H1 (cell line): ENCODE measurements at regions not wholly inside any gene's neighbourhood (a gene's known extent, or its start where the extent isn't known, plus 50 kb on each side); places are given as distances from the start of the nearest gene placed in this dataset.

Experiments
- CTCF ChIA-PET: fragments of 300-600 bp; sonication (Branson Sonifier 250); formaldehyde crosslinking; loops from one replicate; lab custom pipeline; 2021; ENCODE audit not compliant: partially characterized antibody; lab: Charles Lee
- POLR2A ChIA-PET: fragments of 300-600 bp; sonication (Branson Sonifier 250); formaldehyde crosslinking; loops from one replicate; lab custom pipeline; 2021; ENCODE audit warnings: inconsistent platforms; ENCODE audit not compliant: partially characterized antibody; lab: Charles Lee
- DNase-seq, 2 experiments: peaks; one replicate each; pipeline versions ENCODE4 v3.0.0 to v3.0.0-alpha.2; 2010 to 2022; ENCODE audit warnings: low spot score in 2 of 2, low read depth in 1 of 2, mixed read lengths in 1 of 2
- FAIRE-seq: peaks from 2 replicates; lab custom pipeline; 2011; peaks lifted over from hg19 to GRCh38; lab: Jason Lieb, UNC
- H2AFZ ChIP-seq: 2 replicates; pipeline ENCODE4 v1.8.1; 2012; ENCODE audit warnings: low read length, inconsistent platforms
- H2AK5ac ChIP-seq: 2 replicates; pipeline ENCODE4 v1.6.1; 2013; ENCODE audit warnings: low read depth, low read length
- H2BK120ac ChIP-seq: replicated peaks from 2 replicates; pipeline ENCODE3; 2013; ENCODE audit warnings: low read depth, low read length, inconsistent platforms
- H2BK12ac ChIP-seq: 2 replicates; pipeline ENCODE4 v1.6.1; 2013; ENCODE audit warnings: low read depth, low read length
- H2BK15ac ChIP-seq: 2 replicates; pipeline ENCODE4 v1.6.1; 2013; ENCODE audit warnings: low read length
- H2BK20ac ChIP-seq: 2 replicates; pipeline ENCODE4 v1.6.1; 2013; ENCODE audit warnings: low read length
- H2BK5ac ChIP-seq: 2 replicates; pipeline ENCODE4 v1.6.1; 2013; ENCODE audit warnings: low read depth, low read length
- H3K14ac ChIP-seq: 2 replicates; pipeline ENCODE4 v1.6.1; 2013; ENCODE audit warnings: inconsistent platforms; ENCODE audit not compliant: insufficient read length
- H3K18ac ChIP-seq: 2 replicates; pipeline ENCODE4 v1.6.1; 2013; ENCODE audit warnings: low read length; ENCODE audit errors: extremely low read depth
- H3K23ac ChIP-seq: 2 replicates; pipeline ENCODE4 v1.6.1; 2013; ENCODE audit warnings: inconsistent platforms; ENCODE audit not compliant: insufficient read length
- H3K23me2 ChIP-seq: 2 replicates; pipeline ENCODE4 v1.6.1; 2013; ENCODE audit warnings: low read depth, low read length
- H3K27ac ChIP-seq: 2 replicates; pipeline ENCODE4 v1.6.1; 2011; ENCODE audit warnings: low read depth, low read length, inconsistent platforms
- H3K27me3 ChIP-seq, 4 experiments: replicated peaks in 1 of 4; 1 replicate in 1 of 4; 2 replicates in 3 of 4; pipeline versions ENCODE4 v1.6.1 to v1.8.1; 2011 to 2013; ENCODE audit warnings: low read length in 3 of 4, mild to moderate bottlenecking in 3 of 4, inconsistent platforms in 2 of 4, mixed read lengths in 2 of 4, moderate library complexity in 1 of 4; ENCODE audit not compliant: control insufficient read depth in 3 of 4, insufficient read depth in 3 of 4; ENCODE audit errors: extremely low read depth in 1 of 4
- H3K36me3 ChIP-seq, 4 experiments: 2 replicates each; pipeline versions ENCODE4 v1.6.1 to v1.8.1; 2011 to 2013; ENCODE audit warnings: mild to moderate bottlenecking in 4 of 4, low read length in 3 of 4, moderate library complexity in 2 of 4, control low read depth in 1 of 4, inconsistent platforms in 1 of 4; ENCODE audit not compliant: insufficient read depth in 4 of 4, control insufficient read depth in 2 of 4
- H3K4ac ChIP-seq: replicated peaks from 2 replicates; pipeline ENCODE3; 2013; ENCODE audit warnings: low read length, low read depth, mixed read lengths, inconsistent platforms; ENCODE audit not compliant: insufficient read length
- H3K4me1 ChIP-seq, 4 experiments: replicated peaks in 1 of 4; 1 replicate in 1 of 4; 2 replicates in 3 of 4; pipeline versions ENCODE4 v1.6.1 to v1.8.1; 2011 to 2013; ENCODE audit warnings: low read length in 3 of 4, inconsistent platforms in 2 of 4, mixed read lengths in 1 of 4; ENCODE audit not compliant: insufficient read depth in 4 of 4, control insufficient read depth in 3 of 4
- H3K4me2 ChIP-seq, 2 experiments: 2 replicates each; pipeline versions ENCODE4 v1.6.1 to v1.8.1; 2011 to 2013; ENCODE audit warnings: low read depth in 2 of 2, low read length in 2 of 2, control low read depth in 1 of 2, inconsistent platforms in 1 of 2, mild to moderate bottlenecking in 1 of 2; ENCODE audit not compliant: insufficient read depth in 1 of 2
- H3K4me3 ChIP-seq, 4 experiments: fragments of 200-600, 300-600 bp in 1 of 4; sonication (generic), shearing (Covaris generic), sonication (Bioruptor Twin) in 1 of 4; 2 replicates each; pipeline versions ENCODE4 v1.5.1 to v1.8.1; 2011 to 2016; ENCODE audit warnings: low read length in 4 of 4, low read depth in 3 of 4, control low read depth in 2 of 4, inconsistent platforms in 2 of 4, mild to moderate bottlenecking in 2 of 4, mixed read lengths in 1 of 4, moderate library complexity in 1 of 4; ENCODE audit not compliant: insufficient read depth in 2 of 4; ENCODE audit errors: extremely low read depth in 1 of 4
- H3K56ac ChIP-seq: replicated peaks from 2 replicates; pipeline ENCODE3; 2013; ENCODE audit warnings: low read depth, mild to moderate bottlenecking, mixed read lengths, low read length, inconsistent platforms; ENCODE audit not compliant: insufficient read length
- H3K79me1 ChIP-seq: 2 replicates; pipeline ENCODE4 v1.6.1; 2013; ENCODE audit warnings: low read depth, low read length, control low read depth
- H3K79me2 ChIP-seq, 2 experiments: 2 replicates each; pipeline versions ENCODE4 v1.6.1 to v1.8.1; 2012 to 2013; ENCODE audit warnings: low read length in 2 of 2, mild to moderate bottlenecking in 2 of 2, inconsistent platforms in 1 of 2; ENCODE audit not compliant: insufficient read depth in 2 of 2, control insufficient read depth in 1 of 2
- H3K9ac ChIP-seq, 4 experiments: replicated peaks in 1 of 4; 1 replicate in 1 of 4; 2 replicates in 3 of 4; pipeline versions ENCODE4 v1.6.1 to v1.8.1; 2011 to 2013; ENCODE audit warnings: low read depth in 3 of 4, low read length in 3 of 4, control low read depth in 2 of 4, mild to moderate bottlenecking in 2 of 4, moderate library complexity in 2 of 4, inconsistent platforms in 1 of 4; ENCODE audit errors: extremely low read depth in 1 of 4
- H3K9me3 ChIP-seq, 2 experiments: 2 replicates each; pipeline versions ENCODE4 v1.6.1 to v1.8.1; 2012 to 2013; ENCODE audit warnings: mild to moderate bottlenecking in 2 of 2, moderate library complexity in 2 of 2, control low read depth in 1 of 2, inconsistent platforms in 1 of 2, low read depth in 1 of 2, low read length in 1 of 2, mixed read lengths in 1 of 2; ENCODE audit not compliant: insufficient read depth in 2 of 2
- H4K20me1 ChIP-seq, 2 experiments: replicated peaks in 1 of 2; 2 replicates each; pipeline versions ENCODE3 to v1.8.1; 2011 to 2013; ENCODE audit warnings: inconsistent platforms in 2 of 2, low read length in 2 of 2, mild to moderate bottlenecking in 1 of 2; ENCODE audit not compliant: insufficient read depth in 2 of 2, control insufficient read depth in 1 of 2
- H4K5ac ChIP-seq: 2 replicates; pipeline ENCODE4 v1.6.1; 2013; ENCODE audit warnings: low read length, low read depth, mixed read lengths, inconsistent platforms; ENCODE audit not compliant: insufficient read length
- H4K8ac ChIP-seq: 2 replicates; pipeline ENCODE4 v1.8.0; 2013; ENCODE audit warnings: mild to moderate bottlenecking, moderate library complexity, low read length, inconsistent platforms; ENCODE audit not compliant: insufficient read depth; ENCODE audit errors: extremely low read depth
- H4K91ac ChIP-seq: replicated peaks from 2 replicates; pipeline ENCODE3; 2013; ENCODE audit warnings: low read length, mixed read lengths, inconsistent platforms; ENCODE audit not compliant: insufficient read length
- BACH1 ChIP-seq: IDR thresholded peaks from 2 replicates; pipeline ENCODE4 v1.6.1; 2012; ENCODE audit warnings: low read length, improper control_type of control experiment
- CBX5 ChIP-seq: fragments of 300-800, 300-1000 bp; sonication (generic); IDR thresholded peaks from 2 replicates; pipeline ENCODE4 v1.7.1; 2016; ENCODE audit warnings: antibody characterized with exemption, low read length, low read depth
- CHD1 ChIP-seq: IDR thresholded peaks from 2 replicates; pipeline ENCODE4 v1.6.1; 2012; ENCODE audit warnings: low read depth, low read length, improper control_type of control experiment
- CTBP2 ChIP-seq: IDR thresholded peaks from 2 replicates; pipeline ENCODE4 v1.7.0; 2011; ENCODE audit warnings: borderline replicate concordance, mild to moderate bottlenecking, moderate library complexity, mixed read lengths, low read length; ENCODE audit not compliant: insufficient read depth, insufficient read length
- EP300 ChIP-seq, 2 experiments: IDR thresholded peaks; 1 replicate in 1 of 2; 2 replicates in 1 of 2; pipeline ENCODE4 v1.6.1; 2011 to 2012; ENCODE audit warnings: low read depth in 2 of 2, low read length in 2 of 2, mild to moderate bottlenecking in 2 of 2, borderline replicate concordance in 1 of 2, inconsistent platforms in 1 of 2, moderate library complexity in 1 of 2
- GABPA ChIP-seq: IDR thresholded peaks from 2 replicates; pipeline ENCODE4 v1.6.1; 2011; ENCODE audit warnings: mild to moderate bottlenecking, low read length, moderate library complexity, borderline replicate concordance; ENCODE audit not compliant: insufficient read depth
- KDM1A ChIP-seq: fragments of 200-600, 300-600 bp; sonication (generic); IDR thresholded peaks from 2 replicates; pipeline ENCODE4 v1.7.1; 2016; ENCODE audit warnings: mild to moderate bottlenecking, low read length, borderline replicate concordance
- KDM4A ChIP-seq: IDR thresholded peaks from one replicate; pipeline ENCODE4 v1.7.1; 2012; ENCODE audit warnings: low read depth, mild to moderate bottlenecking, moderate library complexity, low read length, inconsistent platforms; ENCODE audit not compliant: severe bottlenecking
- NRF1 ChIP-seq: IDR thresholded peaks from 2 replicates; pipeline ENCODE4 v1.6.1; 2011; ENCODE audit warnings: mild to moderate bottlenecking, low read depth, low read length, improper control_type of control experiment
- PHF8 ChIP-seq: fragments of 200-600 bp; sonication (generic); conservative IDR thresholded peaks from 2 replicates; pipeline ENCODE4 v1.7.1; 2012; ENCODE audit warnings: low read depth, mild to moderate bottlenecking, inconsistent platforms, low read length, moderate library complexity
- RXRA ChIP-seq: IDR thresholded peaks from 2 replicates; pipeline ENCODE4 v1.6.1; 2011; ENCODE audit warnings: low read depth, mild to moderate bottlenecking, low read length, moderate library complexity; ENCODE audit not compliant: insufficient read depth
- TBP ChIP-seq: IDR thresholded peaks from 2 replicates; pipeline ENCODE4 v1.6.1; 2011; ENCODE audit warnings: low read depth, low read length, improper control_type of control experiment
- ZNF274 ChIP-seq: IDR thresholded peaks from 2 replicates; pipeline ENCODE4 v1.7.0; 2012; ENCODE audit warnings: low read length, borderline replicate concordance; ENCODE audit errors: extremely low read depth
- WGBS, 2 experiments: shearing (Covaris generic) in 1 of 2; methylation state at CpG; one replicate each; pipeline versions ENCODE4 v1.1.6 to v1.1.7; 2013 to 2015; ENCODE audit warnings: low lambda C conversion rate in 2 of 2, mixed read lengths in 2 of 2, inconsistent platforms in 1 of 2, low coverage in 1 of 2, missing lambda C conversion rate in 1 of 2; ENCODE audit not compliant: insufficient replicate concordance in 2 of 2, insufficient coverage in 1 of 2, insufficient read length in 1 of 2; ENCODE audit errors: extremely low coverage in 1 of 2, missing lambda C conversion rate in 1 of 2; 5-methylcytosine and 5-hydroxymethylcytosine counted together
- TF ChIP-seq, protein P1 (sequence below): IDR thresholded peaks from 2 replicates; pipeline ENCODE4 v1.6.1; 2011; ENCODE audit warnings: low read length, improper control_type of control experiment

DNA sequence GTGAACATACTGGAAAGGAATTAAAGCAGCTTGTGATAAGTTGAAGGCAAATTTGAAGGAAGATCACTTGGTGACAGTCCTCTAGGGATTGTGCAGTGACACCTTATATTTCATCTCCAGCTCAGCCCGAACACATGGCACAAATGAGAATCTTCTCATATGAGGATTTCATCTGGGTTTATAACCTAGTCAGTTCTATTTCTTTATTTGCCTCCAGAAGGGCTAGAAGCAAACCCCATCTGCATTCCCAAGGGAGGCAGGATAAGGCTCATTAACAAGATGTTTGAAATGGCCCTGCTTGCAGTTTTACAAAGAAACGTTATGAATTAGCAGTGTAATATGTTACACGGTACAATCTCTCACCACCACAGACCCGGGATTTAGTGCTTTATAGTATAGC, 90.7 kb upstream of the KRR1 start:
- Histone ChIP-seq H3K79me2 (no peaks in the 10 kb centered on the region), H3K4ac (no peak overlapping the region), H3K4me1 (no peaks in the 10 kb centered on the region), H3K14ac (no peak overlapping the region), H4K8ac (no peak overlapping the region), H3K18ac (no peak overlapping the region), H3K9ac (no peak overlapping the region), H3K4me3 (no peak overlapping the region), H3K36me3 (no peaks in the 10 kb centered on the region), H2AK5ac (no peak overlapping the region), H3K9me3 (no peaks in the 10 kb centered on the region), H2BK15ac (no peak overlapping the region), H3K4me2 (no peak overlapping the region), H3K79me1 (no peaks in the 10 kb centered on the region), H3K27ac (no peak overlapping the region), H2BK12ac (no peak overlapping the region), H4K20me1 (no peaks in the 10 kb centered on the region), H4K5ac (no peak overlapping the region), H2BK20ac (no peak overlapping the region), H2BK120ac (no peak overlapping the region), H3K56ac (no peak overlapping the region), H3K23ac (no peak overlapping the region), H4K91ac (no peak overlapping the region), H2AFZ (no peak overlapping the region), H3K23me2 (no peaks in the 10 kb centered on the region), H3K27me3 (no peaks in the 10 kb centered on the region), H2BK5ac (no peak overlapping the region)
- POLR2A ChIA-PET, result no interaction called here
- CTCF ChIA-PET, result interaction anchor here (0.9 to 3.2 kb wide), 4 partner anchors 10 to 116 kb away, joined by 3 to 12 read pairs (median 6); no protein-coding TSS in a partner anchor
- DNase-seq (no peak), FAIRE-seq (no peak)
- 81% methylated on average over 4 of the region's 4 CpGs; no CpG with 5 or more reads in 1 of the 2 experiments for WGBS, 2 experiments
- TF ChIP-seq GABPA (no peak), TBP (no peak), BACH1 (no peak), PHF8 (no peak), RXRA (no peak), CHD1 (no peak), CTBP2 (no peak), NRF1 (no peak), CBX5 (no peak), KDM4A (no peak), EP300 (IDR thresholded peaks at IDR 0.05; ENCODE audit: borderline replicate concordance in 1 of 2, low read depth in 2 of 2, low read length in 2 of 2) (no peak), KDM1A (no peak), ZNF274 (no peak)
- TF ChIP-seq, protein P1, sequence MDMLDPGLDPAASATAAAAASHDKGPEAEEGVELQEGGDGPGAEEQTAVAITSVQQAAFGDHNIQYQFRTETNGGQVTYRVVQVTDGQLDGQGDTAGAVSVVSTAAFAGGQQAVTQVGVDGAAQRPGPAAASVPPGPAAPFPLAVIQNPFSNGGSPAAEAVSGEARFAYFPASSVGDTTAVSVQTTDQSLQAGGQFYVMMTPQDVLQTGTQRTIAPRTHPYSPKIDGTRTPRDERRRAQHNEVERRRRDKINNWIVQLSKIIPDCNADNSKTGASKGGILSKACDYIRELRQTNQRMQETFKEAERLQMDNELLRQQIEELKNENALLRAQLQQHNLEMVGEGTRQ, result no peak
